IMR-90 (cell line): ENCODE measurements at regions not wholly inside any gene's neighbourhood (a gene's known extent, or its start where the extent isn't known, plus 50 kb on each side); places are given as distances from the start of the nearest gene placed in this dataset.

ENCODE experiments used
- ATAC-seq: fragments of 200-7000 bp; cut with Tn5 transposase; 2 replicates; pipeline ENCODE4 v1.9.1; 2020; ENCODE audit warnings: low read depth, mild to moderate bottlenecking, moderate library complexity
- BruUV-seq: library from RNA; stranded (reverse); fragments of 400-500 nt; replicated peaks from 2 replicates; lab custom pipeline; 2021; lab: Mats Ljungman, UMichigan
- CTCF ChIA-PET: fragments of 300-600 bp; formaldehyde crosslinking; extraction: SDS; loops from one replicate; lab custom pipeline; 2021; ENCODE audit warnings: antibody characterized with exemption; lab: Yijun Ruan, JAX
- POLR2A ChIA-PET: fragments of 300-600 bp; sonication (Branson Sonifier 250); formaldehyde crosslinking; loops from one replicate; lab custom pipeline; 2022; ENCODE audit warnings: antibody characterized with exemption; ENCODE audit not compliant: unreplicated experiment; lab: Charles Lee
- DNase-seq: peaks from one replicate; pipeline ENCODE4 v3.0.0; 2013
- H2AFZ ChIP-seq: replicated peaks from 2 replicates; pipeline ENCODE3; 2013; ENCODE audit warnings: low read length, mild to moderate bottlenecking; ENCODE audit not compliant: poor library complexity
- H2AK5ac ChIP-seq: 2 replicates; pipeline ENCODE4 v1.6.1; 2013; ENCODE audit warnings: low read depth, low read length, inconsistent platforms
- H2AK9ac ChIP-seq: replicated peaks from 2 replicates; pipeline ENCODE3; 2013; ENCODE audit warnings: mild to moderate bottlenecking, low read depth, low read length, moderate library complexity; ENCODE audit not compliant: poor library complexity
- H2BK120ac ChIP-seq: 2 replicates; pipeline ENCODE4 v1.6.1; 2013; ENCODE audit warnings: low read depth, low read length, inconsistent platforms
- H2BK15ac ChIP-seq: 3 replicates; pipeline ENCODE4 v1.6.1; 2013; ENCODE audit warnings: low read depth, low read length, inconsistent platforms
- H2BK20ac ChIP-seq: 2 replicates; pipeline ENCODE4 v1.6.1; 2013; ENCODE audit warnings: low read depth, mild to moderate bottlenecking, inconsistent platforms, low read length, moderate library complexity
- H2BK5ac ChIP-seq: 2 replicates; pipeline ENCODE4 v1.6.1; 2013; ENCODE audit warnings: mild to moderate bottlenecking, low read depth, low read length, inconsistent platforms; ENCODE audit not compliant: poor library complexity, severe bottlenecking
- H3K14ac ChIP-seq: replicated peaks from 2 replicates; pipeline ENCODE4 v1.6.1; 2013; ENCODE audit warnings: low read depth, low read length, inconsistent platforms
- H3K18ac ChIP-seq: 2 replicates; pipeline ENCODE4 v1.6.1; 2013; ENCODE audit warnings: low read depth, low read length, control low read depth
- H3K23ac ChIP-seq: 2 replicates; pipeline ENCODE4 v1.6.1; 2013; ENCODE audit warnings: low read depth, low read length, inconsistent platforms
- H3K27ac ChIP-seq: 2 replicates; pipeline ENCODE4 v1.5.1; 2013; ENCODE audit warnings: mild to moderate bottlenecking, control low read depth, low read length; ENCODE audit not compliant: insufficient read depth
- H3K27me3 ChIP-seq: 2 replicates; pipeline ENCODE4 v1.6.1; 2013; ENCODE audit warnings: low read length; ENCODE audit not compliant: control insufficient read depth, insufficient read depth
- H3K36me3 ChIP-seq: 2 replicates; pipeline ENCODE4 v1.6.1; 2013; ENCODE audit warnings: low read length, mixed read lengths; ENCODE audit not compliant: control insufficient read depth, insufficient read depth
- H3K4ac ChIP-seq: 2 replicates; pipeline ENCODE4 v1.6.1; 2013; ENCODE audit warnings: low read depth, low read length, inconsistent platforms
- H3K4me1 ChIP-seq: 2 replicates; pipeline ENCODE4 v1.6.1; 2013; ENCODE audit warnings: low read length, mixed read lengths; ENCODE audit not compliant: control insufficient read depth, insufficient read depth
- H3K4me2 ChIP-seq: 2 replicates; pipeline ENCODE4 v1.6.1; 2013; ENCODE audit warnings: low read depth, mild to moderate bottlenecking, control low read depth, low read length, moderate library complexity
- H3K4me3 ChIP-seq: 2 replicates; pipeline ENCODE4 v1.5.1; 2013; ENCODE audit warnings: low read depth, mild to moderate bottlenecking, control low read depth, low read length, moderate library complexity; ENCODE audit not compliant: insufficient read depth
- H3K56ac ChIP-seq: 2 replicates; pipeline ENCODE4 v1.6.1; 2013; ENCODE audit warnings: low read length, inconsistent platforms; ENCODE audit not compliant: insufficient read depth; ENCODE audit errors: extremely low read depth
- H3K79me1 ChIP-seq, 2 experiments: 2 replicates each; pipeline ENCODE4 v1.6.1; 2013; ENCODE audit warnings: low read length in 2 of 2, inconsistent platforms in 1 of 2, low read depth in 1 of 2
- H3K9ac ChIP-seq: 2 replicates; pipeline ENCODE4 v1.6.1; 2013; ENCODE audit warnings: low read depth, low read length, control low read depth
- H3K9me1 ChIP-seq: 2 replicates; pipeline ENCODE4 v1.6.1; 2013; ENCODE audit warnings: low read length, inconsistent platforms; ENCODE audit not compliant: insufficient read depth
- H3K9me3 ChIP-seq: 2 replicates; pipeline ENCODE4 v1.6.1; 2013; ENCODE audit warnings: low read length; ENCODE audit not compliant: control insufficient read depth, insufficient read depth
- H4K20me1 ChIP-seq: 2 replicates; pipeline ENCODE4 v1.6.1; 2013; ENCODE audit warnings: low read length, inconsistent platforms; ENCODE audit not compliant: insufficient read depth
- H4K5ac ChIP-seq: 2 replicates; pipeline ENCODE4 v1.6.1; 2013; ENCODE audit warnings: mild to moderate bottlenecking, low read depth, low read length, control low read depth
- H4K8ac ChIP-seq, 2 experiments: 2 replicates each; pipeline ENCODE4 v1.6.1; 2013; ENCODE audit warnings: low read depth in 2 of 2, low read length in 2 of 2, control low read depth in 1 of 2, inconsistent platforms in 1 of 2
- H4K91ac ChIP-seq: 2 replicates; pipeline ENCODE4 v1.6.1; 2013; ENCODE audit warnings: low read depth, low read length, inconsistent platforms; ENCODE audit not compliant: insufficient read depth
- ELK1 ChIP-seq: fragments of 150-350 bp; IDR thresholded peaks from 2 replicates; pipeline ENCODE4 v1.6.1; 2016; ENCODE audit warnings: low read depth, mild to moderate bottlenecking, low read length, moderate library complexity, borderline replicate concordance
- MXI1 ChIP-seq: IDR thresholded peaks from 2 replicates; pipeline ENCODE4 v1.6.1; 2012; ENCODE audit warnings: low read depth, mild to moderate bottlenecking, low read length, moderate library complexity, borderline replicate concordance
- WGBS, 2 experiments: methylation state at CpG; one replicate each; pipeline versions ENCODE4 v1.1.5 to v1.1.7; 2013; ENCODE audit warnings: missing lambda C conversion rate in 2 of 2; ENCODE audit not compliant: insufficient read length in 1 of 2; ENCODE audit errors: extremely low coverage in 2 of 2; 5-methylcytosine and 5-hydroxymethylcytosine counted together
- dilution Hi-C: fragments of 300-500 bp; cut with HindIII; formaldehyde crosslinking; loops from one replicate; pipeline ENCODE4 v1.14.3; 2018; ENCODE audit warnings: low sequenced_read_pairs; ENCODE audit not compliant: unreplicated experiment
- in situ Hi-C: fragments of 300-500 bp; cut with MboI; formaldehyde crosslinking; loops from 3 replicates; pipeline ENCODE4 v1.14.3; 2019; ENCODE audit warnings: low sequenced_read_pairs, inconsistent platforms, mixed read lengths
- intact Hi-C: fragments of 100-400 bp; cut with micrococcal nuclease; formaldehyde crosslinking; loops from 2 replicates; pipeline ENCODE4 v1.10.0; 2022

GRCh38 chr15:98537516-98538060, 110.8 kb upstream of the IGF1R start:
- no peak overlapping the region for H2BK20ac ChIP-seq
- in situ Hi-C loops (no loop called here), dilution Hi-C loops (no loop called here), intact Hi-C loops (no loop called here)
- TF ChIP-seq MXI1 (no peak), ELK1 (no peak)
- ATAC-seq (no peak), DNase-seq (no peak)
- no peak overlapping the region for H3K27ac ChIP-seq
- no peak overlapping the region for H2BK120ac ChIP-seq
- no peak overlapping the region for H3K56ac ChIP-seq
- peaks cover 18% of the 10 kb centered on the region for H3K27me3 ChIP-seq
- H3K14ac ChIP-seq, result no peak overlapping the region
- H2AK9ac ChIP-seq, result no peak overlapping the region
- no peak overlapping the region for H2AK5ac ChIP-seq
- no peak overlapping the region for H4K8ac ChIP-seq
- no CpG with 5 or more reads among the region's 8 CpGs for WGBS, 2 experiments
- no peak overlapping the region for H3K4me3 ChIP-seq
- H3K4me2 ChIP-seq, result no peak overlapping the region
- H4K20me1 ChIP-seq, result no peaks in the 10 kb centered on the region
- H3K9me1 ChIP-seq, result no peaks in the 10 kb centered on the region
- no peak overlapping the region for H2AFZ ChIP-seq
- H3K18ac ChIP-seq, result no peak overlapping the region
- no peak overlapping the region for H4K5ac ChIP-seq
- H3K4me1 ChIP-seq, result no peaks in the 10 kb centered on the region
- no peak overlapping the region for H2BK5ac ChIP-seq
- no peaks in the 10 kb centered on the region for H3K9me3 ChIP-seq
- ChIA-PET POLR2A (no interaction called here), CTCF (no interaction called here)
- no TSS peak for BruUV-seq
- no peak overlapping the region for H3K4ac ChIP-seq
- no peak overlapping the region for H3K9ac ChIP-seq
- H3K23ac ChIP-seq, result no peak overlapping the region
- no peaks in the 10 kb centered on the region for H3K36me3 ChIP-seq
- H2BK15ac ChIP-seq, result no peak overlapping the region
- H4K91ac ChIP-seq, result no peak overlapping the region
- no peaks in the 10 kb centered on the region for H3K79me1 ChIP-seq
